HCT116 (cell line): ENCODE measurements at regions not wholly inside any gene's neighbourhood (a gene's known extent, or its start where the extent isn't known, plus 50 kb on each side); places are given as distances from the start of the nearest gene placed in this dataset.

Source experiments
- CBX3 ChIP-seq: IDR thresholded peaks from 2 replicates; pipeline ENCODE4 v1.6.1; 2012; ENCODE audit warnings: low read depth
- EGR1 ChIP-seq: IDR thresholded peaks from 2 replicates; pipeline ENCODE4 v1.6.1; 2012; ENCODE audit warnings: low read depth
- EZH2 ChIP-seq: fragments of 200-600 bp; sonication (generic); IDR thresholded peaks from 2 replicates; pipeline ENCODE4 v1.6.1; 2017; ENCODE audit warnings: antibody characterized with exemption, mixed run types
- JUND ChIP-seq: IDR thresholded peaks from 2 replicates; pipeline ENCODE4 v1.6.1; 2012
- POLR2A ChIP-seq: IDR thresholded peaks from 2 replicates; pipeline ENCODE4 v1.7.0; 2011; ENCODE audit warnings: borderline replicate concordance; ENCODE audit not compliant: insufficient read depth, insufficient read length; ENCODE audit errors: extremely low read depth
- RAD21 ChIP-seq: IDR thresholded peaks from 2 replicates; pipeline ENCODE4 v1.6.1; 2012; ENCODE audit warnings: low read depth, mild to moderate bottlenecking
- SP1 ChIP-seq: IDR thresholded peaks from 2 replicates; pipeline ENCODE4 v1.6.1; 2012; ENCODE audit warnings: low read depth
- TF ChIP-seq, protein P1 (sequence below), 3 experiments: fragments of 200-600 bp in 1 of 3; sonication (generic) in 1 of 3; IDR thresholded peaks in 2 of 3; conservative IDR thresholded peaks in 1 of 3; 2 replicates each; pipeline ENCODE4 v1.5.1; 2012 to 2017; ENCODE audit warnings: low read depth in 2 of 3, low read length in 2 of 3, antibody characterized with exemption in 1 of 3, borderline replicate concordance in 1 of 3, control low read depth in 1 of 3, mild to moderate bottlenecking in 1 of 3, mixed read lengths in 1 of 3, mixed run types in 1 of 3, moderate library complexity in 1 of 3; ENCODE audit not compliant: insufficient read depth in 1 of 3
- TF ChIP-seq, protein P2 (sequence below): IDR thresholded peaks from 2 replicates; pipeline ENCODE4 v1.6.1; 2012; ENCODE audit warnings: low read depth

DNA sequence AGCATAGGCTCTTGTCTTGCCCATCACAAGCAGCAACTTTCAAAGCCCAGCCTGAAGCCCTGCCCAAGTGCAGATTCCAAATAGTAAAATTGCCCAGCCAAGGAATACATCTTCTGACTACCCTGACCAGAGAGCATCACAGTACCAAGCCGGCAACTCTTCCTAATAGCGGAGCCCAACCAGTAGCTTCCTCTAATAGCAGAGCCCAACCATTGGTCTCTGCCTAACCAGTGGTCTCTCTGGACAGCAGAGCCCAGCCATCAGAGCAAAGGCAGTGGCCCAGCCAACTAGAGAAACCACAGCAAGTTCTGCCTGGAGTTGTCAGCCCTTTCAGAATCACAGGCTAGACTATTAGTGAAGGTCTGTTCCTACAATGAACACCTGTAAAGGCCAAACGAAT lies 285.6 kb downstream of the HGF start:
- no peak for TF ChIP-seq POLR2A
- TF ChIP-seq, protein P1, sequence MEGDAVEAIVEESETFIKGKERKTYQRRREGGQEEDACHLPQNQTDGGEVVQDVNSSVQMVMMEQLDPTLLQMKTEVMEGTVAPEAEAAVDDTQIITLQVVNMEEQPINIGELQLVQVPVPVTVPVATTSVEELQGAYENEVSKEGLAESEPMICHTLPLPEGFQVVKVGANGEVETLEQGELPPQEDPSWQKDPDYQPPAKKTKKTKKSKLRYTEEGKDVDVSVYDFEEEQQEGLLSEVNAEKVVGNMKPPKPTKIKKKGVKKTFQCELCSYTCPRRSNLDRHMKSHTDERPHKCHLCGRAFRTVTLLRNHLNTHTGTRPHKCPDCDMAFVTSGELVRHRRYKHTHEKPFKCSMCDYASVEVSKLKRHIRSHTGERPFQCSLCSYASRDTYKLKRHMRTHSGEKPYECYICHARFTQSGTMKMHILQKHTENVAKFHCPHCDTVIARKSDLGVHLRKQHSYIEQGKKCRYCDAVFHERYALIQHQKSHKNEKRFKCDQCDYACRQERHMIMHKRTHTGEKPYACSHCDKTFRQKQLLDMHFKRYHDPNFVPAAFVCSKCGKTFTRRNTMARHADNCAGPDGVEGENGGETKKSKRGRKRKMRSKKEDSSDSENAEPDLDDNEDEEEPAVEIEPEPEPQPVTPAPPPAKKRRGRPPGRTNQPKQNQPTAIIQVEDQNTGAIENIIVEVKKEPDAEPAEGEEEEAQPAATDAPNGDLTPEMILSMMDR (IDR thresholded peaks at IDR 0.05 in 2 of 3, conservative IDR thresholded peaks at IDR 0.05 in 1 of 3; ENCODE audit: borderline replicate concordance in 1 of 3, insufficient read depth in 1 of 3, low read depth in 2 of 3, low read length in 2 of 3): no peak
- no peak for TF ChIP-seq EZH2
- TF ChIP-seq SP1: no peak
- TF ChIP-seq RAD21: no peak
- no peak for TF ChIP-seq JUND
- no peak for TF ChIP-seq EGR1
- no peak for TF ChIP-seq CBX3
- TF ChIP-seq, protein P2, sequence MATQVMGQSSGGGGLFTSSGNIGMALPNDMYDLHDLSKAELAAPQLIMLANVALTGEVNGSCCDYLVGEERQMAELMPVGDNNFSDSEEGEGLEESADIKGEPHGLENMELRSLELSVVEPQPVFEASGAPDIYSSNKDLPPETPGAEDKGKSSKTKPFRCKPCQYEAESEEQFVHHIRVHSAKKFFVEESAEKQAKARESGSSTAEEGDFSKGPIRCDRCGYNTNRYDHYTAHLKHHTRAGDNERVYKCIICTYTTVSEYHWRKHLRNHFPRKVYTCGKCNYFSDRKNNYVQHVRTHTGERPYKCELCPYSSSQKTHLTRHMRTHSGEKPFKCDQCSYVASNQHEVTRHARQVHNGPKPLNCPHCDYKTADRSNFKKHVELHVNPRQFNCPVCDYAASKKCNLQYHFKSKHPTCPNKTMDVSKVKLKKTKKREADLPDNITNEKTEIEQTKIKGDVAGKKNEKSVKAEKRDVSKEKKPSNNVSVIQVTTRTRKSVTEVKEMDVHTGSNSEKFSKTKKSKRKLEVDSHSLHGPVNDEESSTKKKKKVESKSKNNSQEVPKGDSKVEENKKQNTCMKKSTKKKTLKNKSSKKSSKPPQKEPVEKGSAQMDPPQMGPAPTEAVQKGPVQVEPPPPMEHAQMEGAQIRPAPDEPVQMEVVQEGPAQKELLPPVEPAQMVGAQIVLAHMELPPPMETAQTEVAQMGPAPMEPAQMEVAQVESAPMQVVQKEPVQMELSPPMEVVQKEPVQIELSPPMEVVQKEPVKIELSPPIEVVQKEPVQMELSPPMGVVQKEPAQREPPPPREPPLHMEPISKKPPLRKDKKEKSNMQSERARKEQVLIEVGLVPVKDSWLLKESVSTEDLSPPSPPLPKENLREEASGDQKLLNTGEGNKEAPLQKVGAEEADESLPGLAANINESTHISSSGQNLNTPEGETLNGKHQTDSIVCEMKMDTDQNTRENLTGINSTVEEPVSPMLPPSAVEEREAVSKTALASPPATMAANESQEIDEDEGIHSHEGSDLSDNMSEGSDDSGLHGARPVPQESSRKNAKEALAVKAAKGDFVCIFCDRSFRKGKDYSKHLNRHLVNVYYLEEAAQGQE: no peak
